BJ (cell line): ENCODE measurements at regions not wholly inside any gene's neighbourhood (a gene's known extent, or its start where the extent isn't known, plus 50 kb on each side); places are given as distances from the start of the nearest gene placed in this dataset.

ENCODE experiments used
- CTCF ChIA-PET: fragments of 350-600 bp; formaldehyde crosslinking; extraction: SDS; loops from one replicate; lab custom pipeline; 2021; ENCODE audit warnings: antibody characterized with exemption, inconsistent platforms; lab: Yijun Ruan, JAX
- POLR2A ChIA-PET: fragments of 300-600 bp; sonication (Branson Sonifier 250); formaldehyde crosslinking; extraction: SDS; loops from one replicate; lab custom pipeline; 2021; ENCODE audit warnings: antibody characterized with exemption; lab: Charles Lee
- DNase-seq: peaks from one replicate; pipeline ENCODE4 v3.0.0-alpha.2; 2011; ENCODE audit warnings: low read depth
- H3K27me3 ChIP-seq: 2 replicates; pipeline ENCODE4 v1.6.0; 2011; ENCODE audit warnings: low read length; ENCODE audit not compliant: control insufficient read depth, insufficient read depth
- H3K36me3 ChIP-seq: 2 replicates; pipeline ENCODE4 v1.5.1; 2011; ENCODE audit warnings: low read length; ENCODE audit not compliant: control insufficient read depth, insufficient read depth
- H3K4me3 ChIP-seq: 2 replicates; pipeline ENCODE4 v1.5.1; 2011; ENCODE audit warnings: low read depth, mild to moderate bottlenecking, control low read depth, low read length
- TF ChIP-seq, protein P1 (sequence below): IDR thresholded peaks from 2 replicates; pipeline ENCODE4 v1.5.1; 2011; ENCODE audit warnings: low read depth, mild to moderate bottlenecking, control low read depth, inconsistent platforms, low read length, moderate library complexity; ENCODE audit not compliant: insufficient read depth

DNA sequence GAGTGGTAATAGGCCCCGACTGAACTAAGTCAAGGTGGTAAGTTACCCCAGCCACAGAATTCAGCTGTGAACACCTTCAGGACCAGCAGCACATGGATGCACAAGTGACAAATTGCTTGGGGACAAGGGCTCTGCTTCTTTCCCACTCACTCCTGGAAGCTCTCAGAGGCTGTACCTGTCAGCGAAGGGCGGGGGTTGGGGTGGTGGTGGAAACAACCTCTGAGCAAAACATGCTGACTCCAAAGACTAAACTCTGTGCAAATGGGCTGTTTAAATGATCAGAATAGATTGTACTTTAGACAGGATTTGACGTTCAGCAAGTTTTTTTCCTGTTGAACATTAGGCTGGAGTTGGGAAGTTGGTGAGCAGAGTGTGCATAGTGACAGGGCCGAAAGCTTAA is 544.5 kb upstream of the ZNF608 start:
- CTCF ChIA-PET: no interaction called here
- Histone ChIP-seq H3K36me3 (no peaks in the 10 kb centered on the region), H3K4me3 (no peak overlapping the region), H3K27me3 (peaks cover 1% of the 10 kb centered on the region; the same call in 1 of the 2 replicates)
- DNase-seq: no peak
- TF ChIP-seq, protein P1, sequence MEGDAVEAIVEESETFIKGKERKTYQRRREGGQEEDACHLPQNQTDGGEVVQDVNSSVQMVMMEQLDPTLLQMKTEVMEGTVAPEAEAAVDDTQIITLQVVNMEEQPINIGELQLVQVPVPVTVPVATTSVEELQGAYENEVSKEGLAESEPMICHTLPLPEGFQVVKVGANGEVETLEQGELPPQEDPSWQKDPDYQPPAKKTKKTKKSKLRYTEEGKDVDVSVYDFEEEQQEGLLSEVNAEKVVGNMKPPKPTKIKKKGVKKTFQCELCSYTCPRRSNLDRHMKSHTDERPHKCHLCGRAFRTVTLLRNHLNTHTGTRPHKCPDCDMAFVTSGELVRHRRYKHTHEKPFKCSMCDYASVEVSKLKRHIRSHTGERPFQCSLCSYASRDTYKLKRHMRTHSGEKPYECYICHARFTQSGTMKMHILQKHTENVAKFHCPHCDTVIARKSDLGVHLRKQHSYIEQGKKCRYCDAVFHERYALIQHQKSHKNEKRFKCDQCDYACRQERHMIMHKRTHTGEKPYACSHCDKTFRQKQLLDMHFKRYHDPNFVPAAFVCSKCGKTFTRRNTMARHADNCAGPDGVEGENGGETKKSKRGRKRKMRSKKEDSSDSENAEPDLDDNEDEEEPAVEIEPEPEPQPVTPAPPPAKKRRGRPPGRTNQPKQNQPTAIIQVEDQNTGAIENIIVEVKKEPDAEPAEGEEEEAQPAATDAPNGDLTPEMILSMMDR: no peak
- POLR2A ChIA-PET: no interaction called here

DNA sequence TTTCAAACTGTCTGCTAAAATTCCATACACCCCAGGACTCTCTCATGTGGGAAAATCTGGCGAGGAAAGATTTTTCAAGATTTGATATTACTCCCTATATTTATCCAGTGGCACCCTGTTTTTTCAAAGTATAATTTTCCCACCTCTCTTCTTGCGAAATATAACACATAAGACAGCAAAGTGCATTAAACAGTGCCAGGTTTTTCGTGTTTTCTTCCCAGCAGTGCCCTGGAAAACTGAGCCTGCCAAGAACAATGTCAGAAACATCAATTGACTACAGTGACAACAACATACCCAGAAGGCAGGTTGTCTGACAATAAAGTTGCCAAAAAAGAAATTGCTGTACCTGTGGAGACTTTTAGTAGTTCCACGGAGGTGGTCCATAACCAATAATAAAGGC is 545.0 kb upstream of the ZNF608 start:
- DNase-seq: no peak
- TF ChIP-seq, protein P1: no peak
- POLR2A ChIA-PET: no interaction called here
- H3K4me3 ChIP-seq: no peak overlapping the region
- peaks cover 1% of the 10 kb centered on the region; the same call in 1 of the 2 replicates for H3K27me3 ChIP-seq
- CTCF ChIA-PET: interaction anchor here (1.2 kb wide), 1 partner anchor 10 kb away, joined by 3 read pairs; no protein-coding TSS in a partner anchor
- H3K36me3 ChIP-seq: no peaks in the 10 kb centered on the region

DNA sequence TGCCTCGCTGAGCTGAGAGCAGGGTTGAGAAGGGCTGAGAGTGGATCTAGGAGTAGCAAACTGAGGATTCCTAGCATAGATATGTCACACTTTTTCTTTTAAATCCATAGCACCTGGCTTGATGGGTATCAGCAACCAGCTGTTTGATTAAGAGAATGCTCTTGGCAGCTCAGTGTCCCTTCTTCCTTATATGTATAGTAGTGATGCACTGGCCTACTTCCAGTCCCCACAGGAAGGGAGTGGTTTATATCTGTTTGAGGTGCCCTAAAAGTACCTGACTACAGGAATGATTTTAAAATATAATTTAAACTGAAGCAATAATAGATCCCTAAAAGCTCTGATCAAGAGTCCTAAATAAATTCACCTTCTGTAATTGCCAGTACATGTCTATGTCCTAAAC is 546.8 kb upstream of the ZNF608 start:
- no peaks in the 10 kb centered on the region for H3K36me3 ChIP-seq
- no peak for DNase-seq
- H3K27me3 ChIP-seq: peaks cover 1% of the 10 kb centered on the region; the same call in 1 of the 2 replicates
- ChIA-PET CTCF (interaction anchor here (0.6 kb wide), 1 partner anchor 1622 kb away, joined by 3 read pairs; no protein-coding TSS in a partner anchor), POLR2A (no interaction called here)
- no peak overlapping the region for H3K4me3 ChIP-seq
- TF ChIP-seq, protein P1: no peak

DNA sequence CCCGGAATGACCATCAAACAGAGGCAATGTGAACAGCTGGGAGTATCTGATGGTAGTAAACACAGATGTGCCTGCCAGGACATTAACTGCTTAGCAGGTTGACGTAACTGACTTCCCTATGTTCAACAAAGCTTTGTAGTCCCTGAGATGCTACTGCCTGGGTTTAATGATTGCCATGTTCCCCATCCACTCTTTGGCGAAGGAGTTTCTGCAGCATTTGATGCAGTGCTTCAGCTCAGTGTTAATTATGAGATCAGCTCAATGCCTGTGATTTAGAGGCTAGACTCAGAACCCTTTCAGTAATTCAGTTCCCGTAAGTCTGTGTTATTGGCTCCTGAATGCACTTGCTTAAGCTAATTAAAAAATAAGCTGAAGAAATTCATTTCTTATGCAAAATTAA is 547.3 kb upstream of the ZNF608 start:
- peaks cover 1% of the 10 kb centered on the region; the same call in 1 of the 2 replicates for H3K27me3 ChIP-seq
- ChIA-PET POLR2A (no interaction called here), CTCF (interaction anchor here (0.7 kb wide), 1 partner anchor 59 kb away, joined by 4 read pairs; no protein-coding TSS in a partner anchor)
- TF ChIP-seq, protein P1: no peak
- no peak for DNase-seq
- no peak overlapping the region for H3K4me3 ChIP-seq
- H3K36me3 ChIP-seq: no peaks in the 10 kb centered on the region

DNA sequence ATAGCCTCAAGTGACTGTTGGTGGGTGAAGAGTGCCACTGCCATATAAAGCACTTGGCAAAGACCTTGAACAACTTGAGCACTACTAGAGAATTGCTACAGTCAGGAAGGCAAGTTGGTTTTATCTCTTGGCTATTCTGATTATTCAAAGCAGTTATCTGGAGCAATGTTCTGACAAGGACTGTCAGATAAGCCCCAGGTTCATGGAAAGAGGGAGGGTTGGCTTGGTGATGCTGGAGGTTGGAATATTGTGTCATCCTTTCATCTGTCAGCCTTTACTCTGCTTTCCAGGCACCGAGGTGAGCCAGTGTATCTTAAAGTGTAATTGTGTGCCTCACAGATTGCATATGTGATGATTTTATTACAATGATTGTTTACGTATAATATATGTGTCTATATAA is 548.4 kb upstream of the ZNF608 start:
- H3K27me3 ChIP-seq: peaks cover 1% of the 10 kb centered on the region; the same call in 1 of the 2 replicates
- DNase-seq: no peak
- ChIA-PET CTCF (no interaction called here), POLR2A (no interaction called here)
- H3K36me3 ChIP-seq: no peaks in the 10 kb centered on the region
- TF ChIP-seq, protein P1: no peak
- H3K4me3 ChIP-seq: no peak overlapping the region
